ENCODE measurements at regions not wholly inside any gene's neighbourhood (a gene's known extent, or its start where the extent isn't known, plus 50 kb on each side); places are given as distances from the start of the nearest gene placed in this dataset.
A peak's percentile ranks its signal among the peaks of the same experiment; 100 is the strongest.

DNA sequence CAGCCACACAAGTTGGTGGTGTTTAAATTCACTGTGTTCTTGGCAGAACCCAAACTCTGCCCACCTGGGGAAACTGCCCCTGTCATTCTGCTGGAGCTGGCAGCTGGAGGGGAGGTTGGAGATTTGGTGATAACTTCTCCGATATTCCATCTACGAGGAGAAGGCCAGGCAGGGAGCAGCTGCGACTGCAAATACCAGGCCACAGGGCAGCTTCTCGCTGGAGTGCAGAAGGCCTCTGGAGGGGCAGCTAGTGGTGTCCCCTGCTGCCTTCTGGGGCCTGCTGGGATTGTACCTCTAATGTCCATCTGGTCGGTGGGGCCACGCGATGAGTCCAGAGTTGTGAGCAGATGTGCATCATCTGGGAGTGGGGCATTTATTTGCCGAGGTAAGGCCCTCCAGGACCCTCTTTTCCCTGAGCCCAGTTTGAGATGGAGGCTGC, 98.9 kb downstream of the ACKR3 start:
- intact Hi-C loops (cut with DNase I), result no loop called here
- ATAC-seq (no peak), DNase-seq (no peak)

DNA sequence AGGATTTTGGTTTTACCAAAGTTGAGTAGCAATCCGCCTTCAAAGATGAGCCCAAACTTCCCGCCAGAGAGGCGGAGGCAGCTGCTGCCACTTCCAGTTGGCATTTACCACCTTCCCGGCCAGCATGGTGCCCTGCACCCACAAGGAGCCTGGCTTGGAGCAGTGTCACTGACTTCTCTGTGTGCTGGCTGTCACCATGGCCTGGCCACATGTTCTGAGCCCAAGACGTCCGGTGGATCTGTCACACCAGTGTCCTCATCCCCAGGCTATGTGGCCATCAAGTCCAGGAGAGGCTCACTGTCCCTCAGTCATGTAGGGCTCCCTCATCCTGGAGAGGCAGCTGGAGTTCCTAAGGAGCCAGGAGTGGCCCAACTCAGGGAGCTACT, 100.6 kb downstream of the ACKR3 start:
- intact Hi-C loops (cut with DNase I), result no loop called here
- ATAC-seq (no peak), DNase-seq (no peak)

DNA sequence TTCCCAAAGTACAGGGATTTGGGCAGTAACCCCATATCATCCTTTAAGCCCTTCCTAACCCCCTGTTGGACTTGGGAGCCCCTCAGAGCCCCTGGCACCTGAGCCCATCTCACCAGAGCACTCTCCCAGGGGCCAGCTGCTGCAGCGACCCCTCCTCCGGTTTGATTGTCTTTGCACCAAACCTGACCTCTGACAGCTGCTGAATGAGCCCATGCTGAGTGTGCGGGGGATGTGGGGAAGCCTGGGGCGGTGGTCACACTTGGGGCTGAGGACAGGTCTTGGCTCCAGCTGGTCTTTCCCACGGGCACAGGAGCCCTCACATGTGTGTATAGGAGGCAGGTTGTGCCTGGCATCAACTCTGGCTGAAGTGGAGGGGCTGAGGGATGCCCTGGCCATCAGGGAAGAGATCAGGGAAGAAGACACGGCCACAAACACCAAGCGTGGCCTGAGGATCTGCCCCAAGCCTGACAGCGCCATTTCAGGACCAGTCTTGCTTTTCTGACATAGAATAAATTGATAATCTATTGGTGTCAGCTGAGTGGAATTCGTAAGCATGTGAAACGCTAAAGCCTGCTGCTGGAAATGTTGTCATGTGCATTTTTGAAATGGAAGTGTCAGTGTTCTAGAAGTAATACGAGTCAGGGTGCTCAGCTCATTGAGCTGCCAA, 102.4 kb downstream of the ACKR3 start:
- ATAC-seq, result no peak
- no peak for DNase-seq
- intact Hi-C loops (cut with DNase I), result no loop called here

DNA sequence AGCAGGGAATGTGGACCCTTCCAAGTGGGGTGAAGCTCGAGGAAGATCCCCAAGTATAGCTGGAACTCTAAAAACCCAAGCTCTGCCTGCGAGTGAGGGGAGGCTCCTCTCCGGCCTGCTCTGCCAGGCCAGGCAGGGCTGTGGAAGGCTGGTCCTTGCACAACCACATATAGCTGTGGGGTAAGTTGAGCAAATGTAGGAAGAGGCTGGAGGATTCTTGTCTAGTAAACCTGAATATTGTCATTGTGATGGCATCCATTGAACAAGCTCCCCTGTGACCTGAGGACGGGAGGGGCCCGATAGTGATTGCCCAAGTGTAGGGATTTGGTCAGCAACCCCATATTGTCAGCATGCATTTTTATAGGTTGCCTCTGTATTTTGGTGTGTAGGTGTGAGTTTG, 103.0 kb downstream of the ACKR3 start:
- ATAC-seq, result no peak
- intact Hi-C loops (cut with DNase I), result no loop called here
- DNase-seq, result no peak

DNA sequence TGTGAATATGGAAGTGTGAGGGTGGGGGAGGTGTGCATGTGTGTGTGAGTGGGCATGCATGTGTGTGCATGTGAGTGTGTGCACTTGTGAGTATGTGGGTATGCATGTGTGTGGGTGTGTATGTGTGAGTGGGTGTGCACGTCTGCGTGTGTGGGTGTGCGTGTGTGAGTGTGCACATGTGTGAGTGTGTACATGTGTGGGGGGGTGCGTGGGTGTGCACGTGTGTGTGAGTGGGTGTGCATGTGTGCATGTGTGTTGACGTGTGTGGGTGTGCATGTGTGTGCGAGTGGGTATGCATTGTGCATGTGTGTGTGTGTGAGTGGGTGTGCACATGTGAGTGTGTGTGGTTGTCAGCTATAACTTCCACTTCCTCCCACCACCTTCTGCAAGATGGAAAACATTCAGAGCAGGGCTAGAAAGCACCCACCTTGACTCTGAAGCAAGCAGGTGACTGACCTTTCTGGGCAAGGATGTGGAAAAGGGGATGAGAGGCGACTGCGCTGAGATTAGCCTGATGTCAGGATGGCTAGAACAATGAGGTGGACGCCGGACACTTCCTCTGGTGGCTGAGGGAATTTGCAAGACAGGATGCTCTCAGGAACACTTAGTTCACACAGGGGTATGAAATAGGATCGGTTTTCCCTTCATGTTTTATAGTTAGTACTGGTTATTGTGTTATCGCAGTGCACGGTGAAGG, 103.6 kb downstream of the ACKR3 start:
- intact Hi-C loops (cut with DNase I), result no loop called here
- no peak for ATAC-seq
- no peak for DNase-seq

DNA sequence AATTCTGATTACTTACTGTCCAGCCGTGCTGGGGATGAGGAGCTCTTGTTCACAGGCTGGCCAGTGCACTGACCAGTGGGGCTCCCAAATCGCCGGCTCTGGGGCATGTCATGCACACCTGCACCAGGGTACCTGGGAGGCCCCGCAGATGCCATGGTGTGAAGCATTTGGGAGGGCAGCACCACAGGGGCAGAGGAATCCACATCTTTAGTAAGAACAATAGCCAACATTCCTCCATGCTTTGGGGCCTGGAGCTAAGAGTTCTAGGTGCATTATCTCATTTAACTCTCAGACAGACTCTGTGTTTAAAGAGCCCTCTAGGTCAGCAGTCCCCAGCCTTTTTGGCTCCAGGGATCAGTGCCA, 104.2 kb downstream of the ACKR3 start:
- intact Hi-C loops (cut with DNase I), result no loop called here
- no peak for ATAC-seq
- no peak for DNase-seq

DNA sequence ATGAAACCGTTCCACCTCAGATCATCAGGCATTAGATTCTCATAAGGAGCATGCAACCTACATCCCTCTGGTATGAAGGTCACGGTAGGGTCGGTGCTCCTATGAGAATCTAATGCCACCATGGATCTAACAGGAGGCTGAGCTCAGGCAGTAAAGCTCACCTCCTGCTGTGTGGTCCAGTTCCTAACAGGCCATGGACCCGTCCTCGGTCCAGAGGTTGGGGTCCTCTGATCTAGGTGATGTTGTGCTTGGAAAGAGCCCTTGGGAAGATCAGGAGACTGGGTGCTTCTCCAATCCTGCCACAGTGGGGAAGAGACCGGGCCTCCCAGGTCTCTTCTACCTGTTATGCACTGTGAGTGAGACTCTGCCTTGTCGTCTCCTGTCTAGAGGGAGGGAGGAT, 104.6 kb downstream of the ACKR3 start:
- no peak for DNase-seq
- ATAC-seq, result no peak
- intact Hi-C loops (cut with DNase I), result no loop called here

DNA sequence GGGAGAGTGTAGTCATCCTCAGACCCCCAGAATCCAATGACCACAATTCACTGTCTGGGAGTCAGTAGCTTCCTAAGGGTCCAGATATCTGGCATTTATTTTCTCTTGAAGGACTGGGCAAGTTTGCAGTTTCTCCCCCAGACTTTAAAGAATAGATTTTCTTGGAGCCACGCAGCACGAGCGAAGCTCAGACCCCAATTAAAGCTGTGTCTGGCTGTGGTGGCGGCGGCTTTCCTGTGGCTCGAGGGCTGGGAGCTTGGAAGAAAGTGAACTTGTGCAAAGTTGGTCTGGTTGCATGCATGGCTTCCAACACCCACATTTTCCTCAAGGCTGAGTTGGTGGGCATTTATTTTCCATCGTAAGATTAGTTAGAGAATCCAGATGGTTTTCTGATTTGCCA, 105.0 kb downstream of the ACKR3 start:
- ATAC-seq, result no peak
- no peak for DNase-seq
- intact Hi-C loops (cut with DNase I), result no loop called here

DNA sequence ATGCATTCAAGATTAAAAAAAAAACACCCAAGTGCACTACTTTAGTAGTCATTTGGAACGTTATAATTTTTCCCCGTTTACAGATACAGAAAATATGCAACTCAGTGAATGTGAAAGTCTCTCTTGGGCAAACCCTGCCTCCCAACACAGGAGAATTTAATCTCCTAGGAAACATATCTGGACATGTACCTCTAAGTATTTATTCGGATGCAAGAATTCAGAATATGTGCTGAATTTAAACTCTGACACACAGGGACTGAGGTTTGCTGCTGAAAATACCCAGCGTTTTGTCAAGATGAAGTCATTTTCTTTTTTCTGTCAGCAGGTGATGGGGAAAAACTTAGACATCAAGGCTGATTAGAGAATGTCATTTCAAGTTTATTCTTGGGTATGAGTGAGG, 105.4 kb downstream of the ACKR3 start:
- intact Hi-C loops (cut with DNase I), result no loop called here
- ATAC-seq (peak in 1 of 2 donors; percentile 65), DNase-seq (no peak)

DNA sequence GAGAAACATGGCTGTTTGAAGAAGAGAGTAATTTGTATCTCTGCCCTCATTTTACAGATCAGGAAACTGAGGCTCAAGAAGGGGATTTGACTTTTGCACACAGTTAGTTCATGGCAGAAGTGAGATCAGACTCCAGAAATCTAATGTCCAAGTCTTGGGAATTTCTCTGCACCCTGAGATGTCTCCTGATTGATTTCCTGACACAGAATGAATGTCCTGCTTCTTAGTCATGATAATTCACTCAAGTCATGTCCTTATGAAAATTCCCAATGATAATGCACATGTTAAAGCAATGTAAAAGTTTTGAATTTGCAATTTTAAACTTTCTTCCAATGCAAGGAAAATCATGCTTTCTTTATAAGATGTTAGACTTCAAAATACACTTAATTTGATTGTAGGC, 105.9 kb downstream of the ACKR3 start:
- intact Hi-C loops (cut with DNase I), result no loop called here
- DNase-seq (no peak), ATAC-seq (no peak)

DNA sequence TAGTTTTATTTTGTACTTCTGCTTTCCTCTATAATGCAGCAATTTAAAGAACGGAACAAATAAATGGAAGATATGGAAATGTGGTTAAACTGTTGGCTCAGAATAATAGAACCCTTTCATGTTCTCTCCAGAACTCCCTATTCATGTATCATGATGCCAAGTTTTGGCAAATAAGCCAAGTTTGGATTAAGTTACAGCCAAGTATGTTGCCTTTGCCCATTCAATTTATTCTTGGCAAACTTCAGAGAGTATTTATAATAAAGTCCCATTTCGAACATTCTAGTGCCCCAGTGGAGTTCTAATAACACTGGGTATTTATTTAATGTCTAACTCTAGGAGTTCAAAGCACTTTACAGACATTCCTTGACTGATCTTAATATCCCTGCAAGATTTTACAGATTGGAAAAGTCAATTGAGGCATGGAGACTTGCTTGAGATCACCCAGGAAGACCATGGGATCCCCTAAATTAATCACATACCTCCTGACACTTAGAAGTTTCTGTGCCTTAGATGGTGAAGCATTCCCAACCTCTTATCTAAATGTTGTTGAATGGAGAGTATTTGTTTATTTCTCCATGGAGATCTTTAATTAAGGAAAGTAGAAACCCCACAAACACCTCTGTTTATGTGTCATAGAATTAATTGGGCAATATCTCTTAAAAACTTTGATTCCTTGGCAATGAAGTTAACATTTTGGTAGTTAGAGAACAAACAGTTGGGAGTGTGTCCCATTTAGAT, 106.7 kb downstream of the ACKR3 start:
- DNase-seq (no peak), ATAC-seq (peak; percentile 23 to 61)
- intact Hi-C loops (cut with DNase I), result no loop called here

DNA sequence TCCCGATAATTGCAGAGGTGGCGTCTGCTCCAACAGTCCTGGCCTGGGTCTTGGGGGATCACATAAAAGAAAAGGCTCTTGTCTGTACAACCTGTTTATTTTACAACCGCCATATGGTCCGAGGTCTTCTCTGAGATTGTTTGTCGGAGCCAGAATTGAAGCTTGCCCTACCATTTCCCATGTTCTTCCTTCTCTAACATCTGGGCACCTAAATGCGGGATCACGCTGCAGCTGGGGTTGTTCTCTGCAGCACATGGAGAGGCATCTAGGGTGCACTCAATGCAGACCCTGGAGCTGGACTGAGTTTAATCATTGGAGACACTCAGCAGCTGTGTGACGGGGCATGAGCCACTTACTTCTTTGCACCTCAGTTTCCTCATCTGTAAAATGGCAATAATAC, 107.7 kb downstream of the ACKR3 start:
- ATAC-seq (no peak), DNase-seq (no peak)
- intact Hi-C loops (cut with DNase I), result no loop called here

DNA sequence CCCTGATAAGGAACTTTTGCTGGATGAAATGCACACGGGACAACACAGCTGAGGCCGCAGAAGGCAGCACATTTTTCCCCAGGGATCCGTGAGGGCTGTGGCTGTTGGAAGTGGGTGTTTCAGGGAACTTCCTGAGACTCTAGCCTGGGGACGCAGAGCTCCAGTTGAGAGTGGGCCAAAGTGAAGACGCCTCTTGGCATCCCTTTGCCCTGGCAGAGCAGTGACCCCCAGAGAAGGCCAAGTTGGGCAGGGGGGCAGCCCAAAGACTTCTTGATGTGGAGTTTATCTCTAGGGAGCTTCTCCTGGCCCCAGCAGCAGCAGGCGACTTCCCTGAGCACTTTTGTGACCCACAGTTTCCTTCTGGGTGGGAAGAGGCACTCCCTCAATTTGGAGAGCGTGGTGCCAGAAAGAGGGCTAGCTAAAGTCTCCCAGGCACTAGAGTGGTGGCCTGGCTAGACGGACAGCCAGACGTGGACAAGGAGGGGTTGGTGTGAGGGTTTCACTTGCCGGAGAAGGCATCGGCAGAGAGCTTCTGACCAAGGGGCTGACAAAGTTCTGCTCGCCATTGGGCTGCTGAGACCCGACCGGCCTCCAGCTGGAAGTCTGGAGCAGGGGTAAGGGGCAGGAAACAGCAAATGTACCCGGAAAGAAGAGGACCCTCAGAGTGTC, 108.8 kb downstream of the ACKR3 start:
- intact Hi-C loops (cut with DNase I), result no loop called here
- ATAC-seq (no peak), DNase-seq (no peak)

DNA sequence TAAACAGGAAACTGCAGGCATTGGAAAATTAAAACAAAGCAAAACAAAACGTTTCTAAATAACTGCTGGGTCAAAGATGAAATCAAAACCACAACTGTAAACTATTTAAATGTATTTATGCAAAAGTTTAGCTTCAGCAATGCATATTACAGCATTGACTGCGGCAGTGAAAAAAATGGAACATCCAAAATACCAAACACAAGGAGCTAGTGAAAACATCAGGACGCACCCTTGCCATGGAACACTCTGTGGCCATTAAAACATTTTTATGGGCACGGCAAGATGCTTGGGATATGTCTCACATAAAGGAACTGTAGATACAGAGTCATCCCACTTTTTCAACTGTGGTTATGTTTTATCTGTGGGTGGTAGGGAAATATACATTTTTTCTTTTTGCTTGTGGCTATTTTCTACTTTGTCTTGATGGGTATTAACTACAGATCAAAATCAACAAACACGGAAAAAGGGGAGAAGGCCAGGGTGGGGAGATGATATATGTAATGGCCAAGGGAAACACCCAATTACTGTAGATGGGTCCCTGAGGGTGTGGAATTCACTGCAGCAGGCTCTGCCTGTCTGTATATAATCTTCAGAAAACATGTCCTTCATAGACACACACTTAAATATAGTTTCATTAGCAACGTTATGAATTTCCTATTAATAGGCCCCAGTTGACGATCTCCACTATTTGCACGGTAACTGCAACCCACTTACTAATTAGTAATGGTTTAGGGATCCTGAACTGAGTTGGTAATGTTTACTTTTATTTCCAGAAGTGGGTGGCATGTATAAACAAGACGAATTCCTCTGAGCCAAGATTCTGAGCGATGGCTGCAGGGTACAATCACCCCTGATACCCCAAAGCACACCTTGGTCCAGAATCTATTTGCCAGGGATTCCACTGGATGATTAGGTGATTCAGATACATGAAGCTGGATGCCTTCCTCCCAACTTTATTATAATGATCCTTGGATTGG, 110.5 kb downstream of the ACKR3 start:
- intact Hi-C loops (cut with DNase I), result no loop called here

DNA sequence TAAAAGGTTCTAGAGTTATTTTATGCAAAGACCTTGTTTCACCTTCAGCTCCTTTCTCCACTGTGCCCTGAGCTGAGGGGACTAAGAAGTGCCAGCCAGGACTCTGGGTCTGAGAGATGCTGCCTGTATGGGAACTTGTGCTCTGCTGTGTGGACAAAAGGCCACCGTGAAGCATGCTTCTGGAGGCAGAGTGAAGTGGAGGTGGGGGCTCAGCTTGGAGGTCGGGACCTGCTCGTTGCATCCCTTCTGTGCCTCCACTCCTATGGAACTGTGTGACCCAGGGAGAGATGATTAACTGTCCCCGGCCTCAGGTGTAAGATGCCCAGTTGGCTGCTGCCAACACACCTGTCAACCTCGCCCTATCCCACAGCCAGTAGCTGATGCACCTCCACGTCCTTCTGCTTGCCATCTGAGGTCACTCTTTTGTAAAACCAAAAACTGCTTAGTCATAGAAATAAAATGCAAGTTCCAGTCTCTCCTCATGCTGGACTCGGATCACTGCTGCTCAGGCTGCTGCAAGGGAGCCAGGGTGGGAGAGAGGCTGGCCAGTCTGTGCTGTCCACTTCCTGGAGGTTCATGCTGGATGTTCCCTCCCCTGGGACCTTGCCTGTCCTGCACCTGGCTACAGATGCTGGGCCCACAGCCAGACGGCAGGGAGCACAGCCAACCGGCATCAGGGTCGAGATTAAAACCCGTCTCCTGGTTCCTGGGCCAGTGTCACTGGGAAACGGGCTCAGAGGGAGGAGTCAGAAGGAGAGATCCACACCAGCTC, 113.2 kb downstream of the ACKR3 start:
- no peak for DNase-seq
- ATAC-seq, result no peak

More for the DNA sequence above, 110.5 kb downstream of the ACKR3 start:
- DNase-seq, result no peak
- no peak for ATAC-seq

DNA sequence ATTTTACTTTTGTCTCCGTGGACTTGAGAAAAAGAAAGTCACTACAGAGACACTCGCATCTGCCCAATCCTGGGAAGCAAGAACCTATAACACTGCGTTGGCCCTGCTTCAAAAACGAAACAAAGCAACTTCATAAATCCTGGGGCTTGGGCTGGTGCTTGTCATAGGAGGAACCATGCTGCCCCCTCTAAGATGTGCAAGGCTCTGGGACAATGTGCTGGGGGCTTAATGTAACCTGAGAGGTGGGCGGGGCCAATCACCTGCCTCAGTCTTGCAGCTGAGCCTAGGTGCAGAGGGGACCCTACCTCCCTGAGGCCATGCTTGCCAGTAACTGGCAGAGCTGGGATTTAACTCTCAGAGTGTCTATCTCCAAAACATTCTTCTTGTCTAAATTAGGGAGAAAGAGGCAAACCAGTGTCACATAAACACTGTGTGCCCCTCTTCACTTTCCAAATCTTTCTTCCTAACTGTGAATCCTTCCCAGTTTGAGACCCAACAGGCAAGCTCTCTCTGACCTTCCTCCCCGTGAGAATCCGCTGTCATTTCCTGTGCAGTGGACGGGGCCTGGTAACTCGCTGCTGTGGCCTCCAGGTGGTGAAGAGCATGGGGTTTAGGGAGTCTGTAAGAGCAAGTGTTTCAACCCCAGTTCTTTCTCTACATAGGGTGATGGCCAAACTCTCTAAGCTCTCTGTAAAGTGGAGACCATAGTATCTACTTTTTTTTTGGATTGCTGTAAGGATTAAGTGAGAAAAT, 115.1 kb downstream of the ACKR3 start:
- no peak for ATAC-seq
- DNase-seq, result no peak
- intact Hi-C loops (cut with DNase I), result no loop called here

More for the DNA sequence above, 113.2 kb downstream of the ACKR3 start:
- intact Hi-C loops (cut with DNase I), result no loop called here

DNA sequence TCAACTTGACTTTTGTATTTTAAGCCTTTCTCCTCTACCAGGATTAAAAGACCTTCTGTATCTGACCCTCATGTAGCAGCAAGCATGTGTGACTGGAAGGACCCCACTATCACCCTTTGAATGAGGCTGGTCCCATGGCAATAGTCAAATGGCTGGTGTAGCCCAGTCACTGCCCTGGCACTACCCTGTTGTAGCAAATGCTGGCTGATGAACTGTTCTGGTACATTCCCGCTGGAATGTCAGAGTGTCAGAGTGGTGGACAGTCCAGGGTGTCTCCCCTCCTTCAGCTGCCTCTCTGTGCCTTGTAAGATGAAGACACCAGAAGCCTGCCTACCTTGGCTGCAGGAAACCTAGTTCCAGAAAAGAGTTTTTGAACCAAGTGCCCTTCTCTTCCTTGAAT, 115.7 kb downstream of the ACKR3 start:
- no peak for ATAC-seq
- intact Hi-C loops (cut with DNase I), result no loop called here
- no peak for DNase-seq
